HEK293 (cell line): ENCODE measurements at regions not wholly inside any gene's neighbourhood (a gene's known extent, or its start where the extent isn't known, plus 50 kb on each side); places are given as distances from the start of the nearest gene placed in this dataset.

Source experiments
- CTCF ChIA-PET: fragments of 350-600 bp; formaldehyde crosslinking; extraction: SDS; loops from one replicate; lab custom pipeline; 2021; ENCODE audit warnings: antibody characterized with exemption; lab: Yijun Ruan, JAX
- POLR2A ChIA-PET: fragments of 300-600 bp; formaldehyde crosslinking; extraction: SDS; loops from one replicate; lab custom pipeline; 2020; ENCODE audit warnings: antibody characterized with exemption, inconsistent platforms; lab: Yijun Ruan, JAX
- H3K27ac ChIP-seq: fragments of 200-500 bp; sonication (Bioruptor generic); 2 replicates; pipeline ENCODE4 v1.5.1; 2014; ENCODE audit warnings: low read depth, low read length, control low read depth, inconsistent platforms; ENCODE audit errors: extremely low read depth
- H3K36me3 ChIP-seq, 2 experiments: fragments of 200-500 bp in 1 of 2; sonication (Bioruptor generic) in 1 of 2; 1 replicate in 1 of 2; 2 replicates in 1 of 2; pipeline ENCODE4 v1.5.1; 2014 to 2017; ENCODE audit warnings: inconsistent platforms in 2 of 2, low read length in 2 of 2; ENCODE audit not compliant: control insufficient read depth in 2 of 2, insufficient read depth in 1 of 2
- H3K4me1 ChIP-seq: fragments of 200-500 bp; sonication (Bioruptor generic); 2 replicates; pipeline ENCODE4 v1.5.1; 2014; ENCODE audit warnings: mild to moderate bottlenecking, low read length, inconsistent platforms; ENCODE audit not compliant: control insufficient read depth, insufficient read depth
- H3K4me3 ChIP-seq: 2 replicates; pipeline ENCODE4 v1.5.1; 2011; ENCODE audit warnings: low read depth, mild to moderate bottlenecking, control low read depth, low read length, moderate library complexity
- H3K9me3 ChIP-seq: fragments of 200-500 bp; sonication (Bioruptor generic); 2 replicates; pipeline ENCODE4 v1.5.1; 2014; ENCODE audit warnings: low read depth, low read length, inconsistent platforms; ENCODE audit not compliant: control insufficient read depth, insufficient read depth
- BCL11B ChIP-seq: fragments of 450-650 bp; formaldehyde crosslinking; IDR thresholded peaks from 2 replicates; pipeline ENCODE4 v1.5.1; 2016; ENCODE audit warnings: low read depth, missing biosample characterization, missing genetic modification characterization
- HIC1 ChIP-seq: fragments of 450-650 bp; formaldehyde crosslinking; IDR thresholded peaks from 2 replicates; pipeline ENCODE4 v1.5.1; 2016; ENCODE audit warnings: missing biosample characterization, missing genetic modification characterization
- HOXC10 ChIP-seq: sonication (generic); formaldehyde crosslinking; IDR thresholded peaks from 2 replicates; pipeline ENCODE4 v1.8.1; 2023; ENCODE audit warnings: mild to moderate bottlenecking, missing genetic modification reagents
- PBX3 ChIP-seq: sonication (generic); formaldehyde crosslinking; IDR thresholded peaks from 2 replicates; pipeline ENCODE4 v1.8.1; 2022; ENCODE audit warnings: mild to moderate bottlenecking, moderate library complexity, missing genetic modification reagents
- YY1 ChIP-seq: fragments of 450-650 bp; formaldehyde crosslinking; IDR thresholded peaks from 2 replicates; pipeline ENCODE4 v1.5.1; 2018; ENCODE audit warnings: missing biosample characterization, missing genetic modification characterization
- ZFHX2 ChIP-seq: fragments of 450-650 bp; formaldehyde crosslinking; conservative IDR thresholded peaks from 2 replicates; pipeline ENCODE4 v1.5.1; 2016; ENCODE audit warnings: missing biosample characterization, missing genetic modification characterization
- ZFP69B ChIP-seq: fragments of 450-650 bp; formaldehyde crosslinking; IDR thresholded peaks from 2 replicates; pipeline ENCODE4 v1.5.1; 2016; ENCODE audit warnings: missing biosample characterization, missing genetic modification characterization
- ZNF140 ChIP-seq: fragments of 450-650 bp; formaldehyde crosslinking; IDR thresholded peaks from 2 replicates; pipeline ENCODE4 v1.5.1; 2016; ENCODE audit warnings: missing biosample characterization, missing genetic modification characterization
- ZNF146 ChIP-seq: fragments of 450-650 bp; formaldehyde crosslinking; IDR thresholded peaks from 2 replicates; pipeline ENCODE4 v1.5.1; 2016; ENCODE audit warnings: missing biosample characterization, missing genetic modification characterization
- ZNF211 ChIP-seq: fragments of 450-650 bp; formaldehyde crosslinking; IDR thresholded peaks from 2 replicates; pipeline ENCODE4 v1.5.1; 2016; ENCODE audit warnings: low read depth, missing biosample characterization, missing genetic modification characterization
- ZNF324 ChIP-seq: fragments of 450-650 bp; formaldehyde crosslinking; IDR thresholded peaks from 2 replicates; pipeline ENCODE4 v1.5.1; 2016; ENCODE audit warnings: missing biosample characterization, missing genetic modification characterization
- ZNF354C ChIP-seq: fragments of 450-650 bp; formaldehyde crosslinking; IDR thresholded peaks from 2 replicates; pipeline ENCODE4 v1.5.1; 2016; ENCODE audit warnings: missing biosample characterization, missing genetic modification characterization, low read depth, borderline replicate concordance
- ZNF449 ChIP-seq: fragments of 450-650 bp; formaldehyde crosslinking; IDR thresholded peaks from 2 replicates; pipeline ENCODE4 v1.5.1; 2017; ENCODE audit warnings: missing biosample characterization, mild to moderate bottlenecking, missing genetic modification characterization, moderate library complexity
- ZNF596 ChIP-seq: fragments of 450-650 bp; IDR thresholded peaks from 2 replicates; pipeline ENCODE4 v1.5.0; 2018; ENCODE audit warnings: missing biosample characterization, mild to moderate bottlenecking, missing genetic modification characterization, moderate library complexity
- ZNF645 ChIP-seq: fragments of 450-650 bp; formaldehyde crosslinking; IDR thresholded peaks from 2 replicates; pipeline ENCODE4; 2016; ENCODE audit warnings: missing biosample characterization, missing genetic modification characterization
- ZNF658 ChIP-seq: fragments of 450-650 bp; formaldehyde crosslinking; IDR thresholded peaks from 2 replicates; pipeline ENCODE4; 2016; ENCODE audit warnings: missing biosample characterization, missing genetic modification characterization
- ZNF704 ChIP-seq: fragments of 450-650 bp; formaldehyde crosslinking; IDR thresholded peaks from 2 replicates; pipeline ENCODE4 v1.5.1; 2016; ENCODE audit warnings: missing biosample characterization, missing genetic modification characterization
- ZNF843 ChIP-seq: fragments of 450-650 bp; formaldehyde crosslinking; IDR thresholded peaks from 2 replicates; pipeline ENCODE4 v1.5.1; 2016; ENCODE audit warnings: missing biosample characterization, missing genetic modification characterization
- ZSCAN5A ChIP-seq: fragments of 450-650 bp; formaldehyde crosslinking; IDR thresholded peaks from 2 replicates; pipeline ENCODE4 v1.5.1; 2016; ENCODE audit warnings: missing biosample characterization, missing genetic modification characterization

GRCh38 chr17:79231766-79232287, 157.2 kb downstream of the ENGASE start:
- H3K27ac ChIP-seq: no peak overlapping the region
- no peaks in the 10 kb centered on the region for H3K9me3 ChIP-seq
- no peaks in the 10 kb centered on the region for H3K4me1 ChIP-seq
- ChIA-PET CTCF (interaction anchor here (0.7 kb wide), 1 partner anchor 383 kb away, joined by 4 read pairs; no protein-coding TSS in a partner anchor), POLR2A (no interaction called here)
- no peak for TF ChIP-seq ZNF449 (tag by site-specific recombination)
- no peak overlapping the region for H3K4me3 ChIP-seq
- H3K36me3 ChIP-seq: no peaks in the 10 kb centered on the region

GRCh38 chr17:79230576-79230975, 156.0 kb downstream of the ENGASE start:
- H3K27ac ChIP-seq: no peak overlapping the region
- ChIA-PET POLR2A (interaction anchor here (0.6 kb wide), 1 partner anchor 12 kb away, joined by 3 read pairs; no protein-coding TSS in a partner anchor), CTCF (interaction anchor here (0.6 to 1.8 kb wide), 4 partner anchors 162 to 435 kb away, joined by 3 to 6 read pairs (median 4); no protein-coding TSS in a partner anchor)

More at GRCh38 chr17:79230576-79230975, 156.0 kb downstream of the ENGASE start:
- Histone ChIP-seq H3K9me3 (no peaks in the 10 kb centered on the region), H3K36me3 (no peaks in the 10 kb centered on the region), H3K4me1 (no peaks in the 10 kb centered on the region), H3K4me3 (no peak overlapping the region)
- no peak for TF ChIP-seq ZNF596 (tag by site-specific recombination)
- TF ChIP-seq ZNF658 (tag by site-specific recombination): no peak
- TF ChIP-seq HIC1 (tag by site-specific recombination): no peak
- no peak for TF ChIP-seq ZNF146 (tag by site-specific recombination)
- no peak for TF ChIP-seq ZNF354C (tag by site-specific recombination)
- no peak for TF ChIP-seq YY1 (tag by site-specific recombination)
- no peak for TF ChIP-seq ZNF324 (tag by site-specific recombination)
- no peak for TF ChIP-seq ZNF645 (tag by site-specific recombination)
- TF ChIP-seq ZNF211 (tag by site-specific recombination): no peak
- TF ChIP-seq ZFP69B: no peak
- no peak for TF ChIP-seq BCL11B (tag by site-specific recombination)
- no peak for TF ChIP-seq ZFHX2 (tag by site-specific recombination)
- TF ChIP-seq ZNF843: no peak
- TF ChIP-seq HOXC10: no peak
- TF ChIP-seq ZNF704 (tag by site-specific recombination): no peak
- TF ChIP-seq ZSCAN5A (tag by site-specific recombination): no peak
- no peak for TF ChIP-seq ZNF140 (tag by site-specific recombination)
- no peak for TF ChIP-seq PBX3 (CRISPR knock-in tag)
